ENCODE measurements at regions not wholly inside any gene's neighbourhood (a gene's known extent, or its start where the extent isn't known, plus 50 kb on each side); places are given as distances from the start of the nearest gene placed in this dataset.

GRCh38 chr18:38369772-38370690, 804.4 kb upstream of the CELF4 start:
- H3K27ac Mint-ChIP-seq (ENCODE audit: unreplicated experiment): no peak overlapping the region
- H3K36me3 Mint-ChIP-seq (ENCODE audit: low read depth, unreplicated experiment): no peaks in the 10 kb centered on the region
- H3K4me3 Mint-ChIP-seq (ENCODE audit: unreplicated experiment): no peak overlapping the region
- Histone ChIP-seq H3K79me2 (ENCODE audit: insufficient read depth, low read length) (no peaks in the 10 kb centered on the region), H4K20me1 (ENCODE audit: insufficient read depth, low read length) (no peaks in the 10 kb centered on the region), H3K9ac (ENCODE audit: low read length) (no peak overlapping the region), H3K4me1 (ENCODE audit: insufficient read depth, low read length) (no peaks in the 10 kb centered on the region), H3K4me3 (ENCODE audit: insufficient read depth, low read depth, low read length) (no peak overlapping the region), H3K27ac (ENCODE audit: low read depth, low read length) (no peak overlapping the region), H3K36me3 (ENCODE audit: insufficient read depth, low read length) (no peaks in the 10 kb centered on the region), H3K4me2 (ENCODE audit: low read length) (no peak overlapping the region), H2AFZ (ENCODE audit: low read depth, low read length) (no peak overlapping the region), H3K9me3 (ENCODE audit: insufficient read depth, low read depth, low read length) (no peaks in the 10 kb centered on the region), H3K27me3 (ENCODE audit: insufficient read depth, low read length) (no peaks in the 10 kb centered on the region)
- no peaks in the 10 kb centered on the region for H3K27me3 Mint-ChIP-seq (ENCODE audit: low read depth, unreplicated experiment)
- TF ChIP-seq CTCF (IDR thresholded peaks at IDR 0.05; ENCODE audit: insufficient read depth, low read depth, low read length) (no peak), EZH2 (IDR thresholded peaks at IDR 0.05; ENCODE audit: insufficient read depth, low read length) (no peak)
- DNase-seq (ENCODE audit: low read depth) (no peak), FAIRE-seq (no peak)
- H3K4me1 Mint-ChIP-seq (ENCODE audit: low read depth, unreplicated experiment): peaks cover 31% of the 10 kb centered on the region
- no peaks in the 10 kb centered on the region for H3K9me3 Mint-ChIP-seq (ENCODE audit: unreplicated experiment)

DNA sequence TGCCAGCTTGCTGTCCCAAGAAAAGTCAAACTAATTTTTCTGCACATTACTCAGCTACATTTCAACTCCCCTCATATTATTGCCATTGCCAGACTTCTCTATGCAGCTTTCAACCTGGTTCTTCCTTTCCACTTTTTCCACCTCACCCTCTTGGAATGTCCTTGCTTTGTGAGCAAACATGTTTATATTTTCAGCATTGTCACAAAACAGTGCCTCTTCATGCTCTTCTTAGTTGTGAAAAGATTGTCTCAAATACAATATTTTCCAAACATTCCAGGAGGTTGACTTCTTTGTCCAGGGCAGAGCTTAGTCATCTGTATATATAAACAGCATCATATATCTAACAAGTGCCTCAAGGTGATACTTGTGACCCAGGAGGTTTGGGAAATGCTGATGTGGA, 803.3 kb upstream of the CELF4 start:
- Histone ChIP-seq H3K27me3 (ENCODE audit: insufficient read depth, low read length) (no peaks in the 10 kb centered on the region), H2AFZ (ENCODE audit: low read depth, low read length) (no peak overlapping the region), H3K27ac (ENCODE audit: low read depth, low read length) (no peak overlapping the region), H3K9me3 (ENCODE audit: insufficient read depth, low read depth, low read length) (no peaks in the 10 kb centered on the region), H3K36me3 (ENCODE audit: insufficient read depth, low read length) (no peaks in the 10 kb centered on the region), H3K79me2 (ENCODE audit: insufficient read depth, low read length) (no peaks in the 10 kb centered on the region), H4K20me1 (ENCODE audit: insufficient read depth, low read length) (no peaks in the 10 kb centered on the region), H3K4me2 (ENCODE audit: low read length) (no peak overlapping the region), H3K9ac (ENCODE audit: low read length) (no peak overlapping the region), H3K4me3 (ENCODE audit: insufficient read depth, low read depth, low read length) (no peak overlapping the region), H3K4me1 (ENCODE audit: insufficient read depth, low read length) (no peaks in the 10 kb centered on the region)
- H3K36me3 Mint-ChIP-seq (ENCODE audit: low read depth, unreplicated experiment): no peaks in the 10 kb centered on the region
- peaks cover 31% of the 10 kb centered on the region for H3K4me1 Mint-ChIP-seq (ENCODE audit: low read depth, unreplicated experiment)
- DNase-seq (ENCODE audit: low read depth) (no peak), FAIRE-seq (no peak)
- no peak overlapping the region for H3K27ac Mint-ChIP-seq (ENCODE audit: unreplicated experiment)
- H3K4me3 Mint-ChIP-seq (ENCODE audit: unreplicated experiment): no peak overlapping the region
- TF ChIP-seq CTCF (IDR thresholded peaks at IDR 0.05; ENCODE audit: insufficient read depth, low read depth, low read length) (no peak), EZH2 (IDR thresholded peaks at IDR 0.05; ENCODE audit: insufficient read depth, low read length) (no peak)
- no peaks in the 10 kb centered on the region for H3K27me3 Mint-ChIP-seq (ENCODE audit: low read depth, unreplicated experiment)
- no peaks in the 10 kb centered on the region for H3K9me3 Mint-ChIP-seq (ENCODE audit: unreplicated experiment)

DNA sequence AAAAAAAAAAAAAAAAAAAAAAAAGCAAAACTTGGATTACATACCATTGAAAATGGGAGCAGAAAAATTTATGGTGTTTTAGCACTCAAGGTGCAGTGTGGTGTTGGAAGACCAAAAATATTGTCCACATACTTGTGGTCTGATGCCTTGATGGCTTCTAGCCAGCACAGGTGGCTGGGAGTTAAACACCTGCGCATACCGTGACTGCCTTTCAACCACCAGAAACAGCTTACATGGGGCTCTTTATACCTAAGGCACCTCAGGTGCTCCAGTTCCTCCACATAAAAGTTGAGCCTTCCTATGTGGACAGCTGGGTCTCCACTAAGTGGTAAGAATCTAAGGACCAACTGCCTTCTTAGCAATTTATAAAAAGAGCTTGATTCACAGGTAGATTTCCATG, 802.6 kb upstream of the CELF4 start:
- Mint-ChIP-seq H3K4me1 (ENCODE audit: low read depth, unreplicated experiment) (peaks cover 31% of the 10 kb centered on the region), H3K4me3 (ENCODE audit: unreplicated experiment) (no peak overlapping the region), H3K9me3 (ENCODE audit: unreplicated experiment) (no peaks in the 10 kb centered on the region), H3K27ac (ENCODE audit: unreplicated experiment) (no peak overlapping the region), H3K36me3 (ENCODE audit: low read depth, unreplicated experiment) (no peaks in the 10 kb centered on the region), H3K27me3 (ENCODE audit: low read depth, unreplicated experiment) (no peaks in the 10 kb centered on the region)
- Histone ChIP-seq H3K27me3 (ENCODE audit: insufficient read depth, low read length) (no peaks in the 10 kb centered on the region), H3K9me3 (ENCODE audit: insufficient read depth, low read depth, low read length) (no peaks in the 10 kb centered on the region), H2AFZ (ENCODE audit: low read depth, low read length) (no peak overlapping the region), H3K79me2 (ENCODE audit: insufficient read depth, low read length) (no peaks in the 10 kb centered on the region), H3K36me3 (ENCODE audit: insufficient read depth, low read length) (no peaks in the 10 kb centered on the region), H3K9ac (ENCODE audit: low read length) (no peak overlapping the region), H3K27ac (ENCODE audit: low read depth, low read length) (no peak overlapping the region), H3K4me2 (ENCODE audit: low read length) (no peak overlapping the region), H3K4me1 (ENCODE audit: insufficient read depth, low read length) (no peaks in the 10 kb centered on the region), H4K20me1 (ENCODE audit: insufficient read depth, low read length) (no peaks in the 10 kb centered on the region), H3K4me3 (ENCODE audit: insufficient read depth, low read depth, low read length) (no peak overlapping the region)
- no peak for FAIRE-seq
- TF ChIP-seq CTCF (IDR thresholded peaks at IDR 0.05; ENCODE audit: insufficient read depth, low read depth, low read length): no peak
- no peak for TF ChIP-seq EZH2 (IDR thresholded peaks at IDR 0.05; ENCODE audit: insufficient read depth, low read length)
- DNase-seq (ENCODE audit: low read depth): no peak
